H9 (cell line): ENCODE measurements at regions not wholly inside any gene's neighbourhood (a gene's known extent, or its start where the extent isn't known, plus 50 kb on each side); places are given as distances from the start of the nearest gene placed in this dataset.

Experiments used
- DNase-seq: peaks from one replicate; pipeline ENCODE4 v3.0.0-alpha.2; 2017
- H2AFZ ChIP-seq: one replicate; pipeline ENCODE4 v1.6.1; 2013; ENCODE audit warnings: mild to moderate bottlenecking, low read length, control low read depth, moderate library complexity
- H2AK5ac ChIP-seq: 2 replicates; pipeline ENCODE4 v1.6.1; 2013; ENCODE audit warnings: low read length, control low read depth, mixed read lengths; ENCODE audit not compliant: insufficient read length
- H2BK120ac ChIP-seq: one replicate; pipeline ENCODE4 v1.6.1; 2013; ENCODE audit warnings: low read depth, mild to moderate bottlenecking, low read length, control low read depth, inconsistent platforms; ENCODE audit not compliant: poor library complexity, severe bottlenecking
- H2BK12ac ChIP-seq: 2 replicates; pipeline ENCODE4 v1.6.1; 2013; ENCODE audit warnings: low read length, control low read depth, mixed read lengths, low read depth; ENCODE audit not compliant: insufficient read length
- H2BK15ac ChIP-seq: 2 replicates; pipeline ENCODE4 v1.6.1; 2013; ENCODE audit warnings: low read depth, low read length, control low read depth
- H2BK20ac ChIP-seq: one replicate; pipeline ENCODE4 v1.6.1; 2013; ENCODE audit warnings: low read depth, mild to moderate bottlenecking, low read length, control low read depth, inconsistent platforms; ENCODE audit not compliant: poor library complexity, severe bottlenecking
- H2BK5ac ChIP-seq: 2 replicates; pipeline ENCODE4 v1.6.1; 2013; ENCODE audit warnings: low read length, control low read depth, mixed read lengths; ENCODE audit not compliant: insufficient read length
- H3K14ac ChIP-seq: 2 replicates; pipeline ENCODE4 v1.6.1; 2013; ENCODE audit warnings: low read length, control low read depth; ENCODE audit not compliant: insufficient read depth
- H3K18ac ChIP-seq: 2 replicates; pipeline ENCODE4 v1.6.1; 2013; ENCODE audit warnings: low read depth, mild to moderate bottlenecking, mixed read lengths, low read length, control low read depth; ENCODE audit not compliant: insufficient read length
- H3K23ac ChIP-seq: 2 replicates; pipeline ENCODE4 v1.6.1; 2013; ENCODE audit warnings: low read length, control low read depth, mixed read lengths, low read depth; ENCODE audit not compliant: insufficient read length
- H3K23me2 ChIP-seq: 2 replicates; pipeline ENCODE4 v1.6.1; 2013; ENCODE audit warnings: low read depth, mild to moderate bottlenecking, mixed read lengths, low read length, control low read depth; ENCODE audit not compliant: insufficient read length, poor library complexity, severe bottlenecking
- H3K27ac ChIP-seq: 2 replicates; pipeline ENCODE4 v1.5.1; 2013; ENCODE audit warnings: low read length, control low read depth, mixed read lengths, low read depth; ENCODE audit not compliant: insufficient read length
- H3K27me3 ChIP-seq: 2 replicates; pipeline ENCODE4 v1.6.1; 2013; ENCODE audit warnings: low read length, control low read depth, inconsistent platforms; ENCODE audit not compliant: insufficient read depth
- H3K4ac ChIP-seq: 2 replicates; pipeline ENCODE4 v1.6.1; 2013; ENCODE audit warnings: low read depth, mild to moderate bottlenecking, control low read depth, inconsistent platforms, low read length, moderate library complexity
- H3K4me1 ChIP-seq: 2 replicates; pipeline ENCODE4 v1.6.1; 2013; ENCODE audit warnings: low read length, control low read depth, inconsistent platforms; ENCODE audit not compliant: insufficient read depth
- H3K4me2 ChIP-seq: 2 replicates; pipeline ENCODE4 v1.6.1; 2013; ENCODE audit warnings: low read length, control low read depth, mixed read lengths; ENCODE audit not compliant: insufficient read length, insufficient read depth
- H3K56ac ChIP-seq: 2 replicates; pipeline ENCODE4 v1.6.1; 2013; ENCODE audit warnings: low read depth, mild to moderate bottlenecking, mixed read lengths, low read length, control low read depth; ENCODE audit not compliant: insufficient read length
- H3K79me1 ChIP-seq: 2 replicates; pipeline ENCODE4 v1.6.1; 2013; ENCODE audit warnings: low read depth, mild to moderate bottlenecking, moderate library complexity, low read length, control low read depth, inconsistent platforms; ENCODE audit not compliant: insufficient read depth, poor library complexity, severe bottlenecking
- H3K79me2 ChIP-seq: 2 replicates; pipeline ENCODE4 v1.6.1; 2013; ENCODE audit warnings: low read length, control low read depth, inconsistent platforms; ENCODE audit not compliant: insufficient read depth
- H3K9ac ChIP-seq: 2 replicates; pipeline ENCODE4 v1.6.1; 2013; ENCODE audit warnings: low read length, control low read depth, mixed read lengths; ENCODE audit not compliant: insufficient read length; ENCODE audit errors: extremely low read depth
- H3K9me3 ChIP-seq: one replicate; pipeline ENCODE4 v1.6.1; 2013; ENCODE audit warnings: low read depth, low read length, inconsistent platforms; ENCODE audit not compliant: control insufficient read depth
- H3T11ph ChIP-seq: one replicate; pipeline ENCODE4 v1.6.1; 2013; ENCODE audit warnings: mild to moderate bottlenecking, low read length, control low read depth, inconsistent platforms
- H4K20me1 ChIP-seq: one replicate; pipeline ENCODE4 v1.6.1; 2013; ENCODE audit not compliant: control insufficient read depth, insufficient read length, insufficient read depth
- H4K5ac ChIP-seq: 2 replicates; pipeline ENCODE4 v1.6.1; 2013; ENCODE audit warnings: low read depth, mild to moderate bottlenecking, mixed read lengths, low read length, control low read depth; ENCODE audit not compliant: insufficient read length
- H4K8ac ChIP-seq: replicated peaks from 2 replicates; pipeline ENCODE4 v1.6.1; 2013; ENCODE audit warnings: low read length, control low read depth, mixed read lengths, low read depth; ENCODE audit not compliant: insufficient read length
- H4K91ac ChIP-seq: 2 replicates; pipeline ENCODE4 v1.6.1; 2013; ENCODE audit warnings: low read depth, mild to moderate bottlenecking, moderate library complexity, mixed read lengths, low read length, control low read depth; ENCODE audit not compliant: insufficient read length
- H3K27ac Mint-ChIP-seq, 3 experiments: 2 replicates in 2 of 3; 3 replicates in 1 of 3; pipeline ENCODE4 v1.8.0; 2020 to 2021; ENCODE audit warnings: mixed read lengths in 3 of 3, mild to moderate bottlenecking in 1 of 3, moderate library complexity in 1 of 3
- H3K27me3 Mint-ChIP-seq: 2 replicates; pipeline ENCODE4 v1.8.0; 2021; ENCODE audit warnings: low read depth, mild to moderate bottlenecking, moderate library complexity, mixed read lengths
- H3K36me3 Mint-ChIP-seq, 3 experiments: 2 replicates in 2 of 3; 3 replicates in 1 of 3; pipeline ENCODE4 v1.8.0; 2020 to 2021; ENCODE audit warnings: low read depth in 3 of 3, mixed read lengths in 3 of 3; ENCODE audit not compliant: insufficient read depth in 1 of 3
- H3K4me1 Mint-ChIP-seq, 2 experiments: 2 replicates each; pipeline ENCODE4 v1.8.0; 2020; ENCODE audit warnings: mixed read lengths in 2 of 2
- H3K4me3 Mint-ChIP-seq, 2 experiments: 2 replicates in 1 of 2; 3 replicates in 1 of 2; pipeline ENCODE4 v1.8.0; 2020 to 2021; ENCODE audit warnings: mild to moderate bottlenecking in 2 of 2, mixed read lengths in 2 of 2, moderate library complexity in 1 of 2
- H3K9me3 Mint-ChIP-seq, 2 experiments: 2 replicates in 1 of 2; 3 replicates in 1 of 2; pipeline ENCODE4 v1.8.0; 2020; ENCODE audit warnings: mild to moderate bottlenecking in 2 of 2, mixed read lengths in 2 of 2, moderate library complexity in 1 of 2
- WGBS: extraction: QIAGEN DNeasy Blood & Tissue Kit; methylation state at CpG from one replicate; pipeline ENCODE4 v1.1.7; 2013; ENCODE audit warnings: missing lambda C conversion rate, low lambda C conversion rate, mixed read lengths; ENCODE audit not compliant: insufficient read length; ENCODE audit errors: extremely low coverage; 5-methylcytosine and 5-hydroxymethylcytosine counted together
- TF ChIP-seq, protein P1 (sequence below): fragments of 200-600 bp; sonication (generic); conservative IDR thresholded peaks from 3 replicates; pipeline ENCODE4 v1.8.0; 2021; ENCODE audit warnings: antibody characterized with exemption, mild to moderate bottlenecking

DNA sequence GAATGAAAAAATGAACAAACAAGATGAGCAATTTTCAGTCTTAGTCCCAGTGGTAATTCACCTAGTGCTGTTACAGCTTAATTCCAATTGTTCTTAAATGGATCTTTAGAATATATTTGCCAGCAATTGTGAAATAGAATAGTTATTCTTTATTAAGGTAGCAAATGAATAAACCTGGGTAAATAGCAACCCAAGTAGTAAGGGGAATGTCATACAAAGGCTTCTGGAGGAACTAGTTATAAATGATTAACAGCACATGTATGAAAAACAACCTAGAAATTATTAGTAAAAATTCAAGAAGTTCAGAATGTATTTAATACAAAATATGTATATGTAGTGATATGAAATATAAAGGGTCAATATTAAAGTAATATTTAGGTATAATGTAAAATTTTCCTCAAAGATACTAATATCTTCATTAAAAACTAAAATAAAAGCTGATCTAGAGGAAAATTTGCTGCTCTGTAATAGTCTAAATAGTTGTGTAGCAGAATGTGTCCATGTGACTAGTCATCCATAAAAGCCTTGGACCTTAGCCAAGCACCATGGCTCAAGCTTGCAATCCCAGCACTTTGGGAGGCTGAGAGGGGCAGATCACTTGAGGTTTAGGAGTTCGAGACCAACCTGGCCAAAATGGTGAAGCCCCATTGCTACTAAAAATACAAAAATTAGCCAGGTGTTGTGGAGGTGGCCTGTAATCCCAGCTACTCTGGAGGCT lies 535.9 kb upstream of the ATXN8OS start:
- H2BK20ac ChIP-seq = no peak overlapping the region
- no peak overlapping the region for H2BK15ac ChIP-seq
- H3K9me3 Mint-ChIP-seq = peaks cover 0 to 4% of the 10 kb centered on the region in 2 experiments; a peak in 2 of 5 replicates
- no peak overlapping the region for H3K56ac ChIP-seq
- H4K5ac ChIP-seq = no peak overlapping the region
- no peak overlapping the region for H3K27ac ChIP-seq
- H2BK12ac ChIP-seq = no peak overlapping the region
- no peak overlapping the region for H3K9ac ChIP-seq
- H3K27me3 Mint-ChIP-seq = no peaks in the 10 kb centered on the region
- no peak overlapping the region for H2AFZ ChIP-seq
- H3K23me2 ChIP-seq = no peaks in the 10 kb centered on the region
- no peak overlapping the region for H3K18ac ChIP-seq
- H2BK5ac ChIP-seq = no peak overlapping the region
- no peak overlapping the region for H4K91ac ChIP-seq
- no peaks in the 10 kb centered on the region for H3K4me1 ChIP-seq
- no peaks in the 10 kb centered on the region for H3K4me1 Mint-ChIP-seq
- DNase-seq = no peak
- no peak overlapping the region for H3K14ac ChIP-seq
- H3K27me3 ChIP-seq = no peaks in the 10 kb centered on the region
- no peaks in the 10 kb centered on the region for H3K79me1 ChIP-seq
- no peak overlapping the region for H3K4ac ChIP-seq
- H3K79me2 ChIP-seq = no peaks in the 10 kb centered on the region
- H2AK5ac ChIP-seq = no peak overlapping the region
- no peak overlapping the region for H3T11ph ChIP-seq
- no peak overlapping the region for H3K4me3 Mint-ChIP-seq
- H4K8ac ChIP-seq = no peak overlapping the region
- no peaks in the 10 kb centered on the region for H3K9me3 ChIP-seq
- TF ChIP-seq, protein P1, sequence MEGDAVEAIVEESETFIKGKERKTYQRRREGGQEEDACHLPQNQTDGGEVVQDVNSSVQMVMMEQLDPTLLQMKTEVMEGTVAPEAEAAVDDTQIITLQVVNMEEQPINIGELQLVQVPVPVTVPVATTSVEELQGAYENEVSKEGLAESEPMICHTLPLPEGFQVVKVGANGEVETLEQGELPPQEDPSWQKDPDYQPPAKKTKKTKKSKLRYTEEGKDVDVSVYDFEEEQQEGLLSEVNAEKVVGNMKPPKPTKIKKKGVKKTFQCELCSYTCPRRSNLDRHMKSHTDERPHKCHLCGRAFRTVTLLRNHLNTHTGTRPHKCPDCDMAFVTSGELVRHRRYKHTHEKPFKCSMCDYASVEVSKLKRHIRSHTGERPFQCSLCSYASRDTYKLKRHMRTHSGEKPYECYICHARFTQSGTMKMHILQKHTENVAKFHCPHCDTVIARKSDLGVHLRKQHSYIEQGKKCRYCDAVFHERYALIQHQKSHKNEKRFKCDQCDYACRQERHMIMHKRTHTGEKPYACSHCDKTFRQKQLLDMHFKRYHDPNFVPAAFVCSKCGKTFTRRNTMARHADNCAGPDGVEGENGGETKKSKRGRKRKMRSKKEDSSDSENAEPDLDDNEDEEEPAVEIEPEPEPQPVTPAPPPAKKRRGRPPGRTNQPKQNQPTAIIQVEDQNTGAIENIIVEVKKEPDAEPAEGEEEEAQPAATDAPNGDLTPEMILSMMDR = no peak
- H2BK120ac ChIP-seq = no peak overlapping the region
- H3K23ac ChIP-seq = no peak overlapping the region
- no CpG with 5 or more reads among the region's 1 CpG for WGBS
- no peak overlapping the region for H3K27ac Mint-ChIP-seq
- H3K36me3 Mint-ChIP-seq = no peaks in the 10 kb centered on the region
- no peak overlapping the region for H3K4me2 ChIP-seq
- no peaks in the 10 kb centered on the region for H4K20me1 ChIP-seq
